ENCODE measurements at regions not wholly inside any gene's neighbourhood (a gene's known extent, or its start where the extent isn't known, plus 50 kb on each side); places are given as distances from the start of the nearest gene placed in this dataset.

DNA sequence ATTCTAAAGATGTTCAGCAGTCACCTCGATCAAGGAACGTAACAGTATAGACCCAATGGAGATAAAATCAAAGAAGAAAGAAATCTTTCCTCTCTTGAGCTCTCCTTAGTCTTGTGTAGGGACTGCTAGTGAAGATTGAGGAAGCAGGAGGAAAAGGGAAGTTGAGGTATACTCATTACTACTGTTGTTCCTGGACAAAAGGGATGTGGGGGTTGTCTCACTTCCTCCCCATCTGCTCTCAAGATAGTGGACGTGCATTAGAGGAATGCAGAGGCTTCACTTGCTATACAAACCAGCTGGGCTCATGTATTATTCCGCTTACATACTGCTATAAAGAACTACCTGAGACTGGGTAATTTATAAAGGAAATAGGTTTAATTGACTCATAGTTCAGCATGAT is 208.9 kb upstream of the ARHGEF9 start:
- Histone ChIP-seq H2AFZ (ENCODE audit: low read length) (no peak overlapping the region), H3K27me3 (ENCODE audit: control insufficient read depth, insufficient read depth, low read length) (no peaks in the 10 kb centered on the region), H3K4me2 (ENCODE audit: extremely low read depth, insufficient read depth, low read length) (no peak overlapping the region), H3K4me3 (replicated peaks in 1 of 4; ENCODE audit: control extremely low read depth in 1 of 4, insufficient read depth in 1 of 4, low read depth in 3 of 4, low read length in 4 of 4) (no peak overlapping the region), H3K27ac (ENCODE audit: insufficient read depth, low read length) (no peak overlapping the region), H3K9me3 (ENCODE audit: control insufficient read depth, insufficient read depth, low read depth, low read length) (no peaks in the 10 kb centered on the region), H4K20me1 (ENCODE audit: control insufficient read depth, extremely low read depth, insufficient read depth, low read length) (no peaks in the 10 kb centered on the region), H3K36me3 (ENCODE audit: control insufficient read depth, insufficient read depth, low read length) (no peaks in the 10 kb centered on the region), H3K79me2 (ENCODE audit: control insufficient read depth, insufficient read depth, low read length) (no peaks in the 10 kb centered on the region), H3K4me1 (ENCODE audit: control insufficient read depth, extremely low read depth, insufficient read depth, low read length) (no peaks in the 10 kb centered on the region), H3K9ac (ENCODE audit: insufficient read depth, low read length) (no peak overlapping the region)
- no peak for DNase-seq (ENCODE audit: low read depth in 2 of 2)
- TF ChIP-seq EZH2 (IDR thresholded peaks at IDR 0.05; ENCODE audit: low read length, missing control alignments) (no peak), CTCF (conservative IDR thresholded peaks at IDR 0.05 in 1 of 2, IDR thresholded peaks at IDR 0.05 in 1 of 2; ENCODE audit: low read depth in 1 of 2, low read length in 2 of 2) (no peak)

- Histone ChIP-seq H2AFZ (ENCODE audit: low read length) (no peak overlapping the region), H3K79me2 (ENCODE audit: control insufficient read depth, insufficient read depth, low read length) (no peaks in the 10 kb centered on the region), H3K27ac (ENCODE audit: insufficient read depth, low read length) (no peak overlapping the region), H3K9ac (ENCODE audit: insufficient read depth, low read length) (no peak overlapping the region), H4K20me1 (ENCODE audit: control insufficient read depth, extremely low read depth, insufficient read depth, low read length) (no peaks in the 10 kb centered on the region), H3K27me3 (ENCODE audit: control insufficient read depth, insufficient read depth, low read length) (no peaks in the 10 kb centered on the region), H3K4me3 (replicated peaks in 1 of 4; ENCODE audit: control extremely low read depth in 1 of 4, insufficient read depth in 1 of 4, low read depth in 3 of 4, low read length in 4 of 4) (no peak overlapping the region), H3K36me3 (ENCODE audit: control insufficient read depth, insufficient read depth, low read length) (no peaks in the 10 kb centered on the region), H3K4me1 (ENCODE audit: control insufficient read depth, extremely low read depth, insufficient read depth, low read length) (no peaks in the 10 kb centered on the region), H3K4me2 (ENCODE audit: extremely low read depth, insufficient read depth, low read length) (no peak overlapping the region), H3K9me3 (ENCODE audit: control insufficient read depth, insufficient read depth, low read depth, low read length) (no peaks in the 10 kb centered on the region)
- no peak for TF ChIP-seq CTCF (conservative IDR thresholded peaks at IDR 0.05 in 1 of 2, IDR thresholded peaks at IDR 0.05 in 1 of 2; ENCODE audit: low read depth in 1 of 2, low read length in 2 of 2)
- TF ChIP-seq EZH2 (IDR thresholded peaks at IDR 0.05; ENCODE audit: low read length, missing control alignments), result no peak
- no peak for DNase-seq (ENCODE audit: low read depth in 2 of 2)
Measured at GRCh38 chrX:63985906-63986305, 200.9 kb upstream of the ARHGEF9 start.

DNA sequence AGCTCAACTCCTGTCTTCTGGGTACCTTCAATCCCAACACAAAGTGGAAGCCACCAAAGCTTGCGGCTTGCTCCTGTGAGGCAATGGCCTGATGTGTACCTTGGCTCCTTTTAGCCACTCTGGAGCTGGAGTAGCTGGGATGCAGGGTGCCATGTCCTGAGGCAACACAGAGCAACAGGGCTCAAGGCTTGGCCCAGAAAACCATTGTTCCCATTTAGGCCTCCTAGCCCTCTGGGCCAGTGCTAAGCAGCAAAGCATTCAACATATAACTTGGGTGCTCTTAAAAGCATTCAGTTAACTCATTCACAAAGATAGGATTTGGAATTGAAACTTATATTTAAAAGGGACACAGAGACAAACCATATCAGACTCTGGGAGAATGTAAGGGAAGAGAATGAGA is 194.5 kb upstream of the ARHGEF9 start:
- Histone ChIP-seq H3K9me3 (ENCODE audit: control insufficient read depth, insufficient read depth, low read depth, low read length) (no peaks in the 10 kb centered on the region), H3K4me3 (replicated peaks in 1 of 4; ENCODE audit: control extremely low read depth in 1 of 4, insufficient read depth in 1 of 4, low read depth in 3 of 4, low read length in 4 of 4) (no peak overlapping the region), H3K4me2 (ENCODE audit: extremely low read depth, insufficient read depth, low read length) (no peak overlapping the region), H3K27ac (ENCODE audit: insufficient read depth, low read length) (no peak overlapping the region), H2AFZ (ENCODE audit: low read length) (no peak overlapping the region), H3K79me2 (ENCODE audit: control insufficient read depth, insufficient read depth, low read length) (no peaks in the 10 kb centered on the region), H3K36me3 (ENCODE audit: control insufficient read depth, insufficient read depth, low read length) (no peaks in the 10 kb centered on the region), H3K27me3 (ENCODE audit: control insufficient read depth, insufficient read depth, low read length) (no peaks in the 10 kb centered on the region), H4K20me1 (ENCODE audit: control insufficient read depth, extremely low read depth, insufficient read depth, low read length) (no peaks in the 10 kb centered on the region), H3K4me1 (ENCODE audit: control insufficient read depth, extremely low read depth, insufficient read depth, low read length) (no peaks in the 10 kb centered on the region), H3K9ac (ENCODE audit: insufficient read depth, low read length) (no peak overlapping the region)
- TF ChIP-seq CTCF (conservative IDR thresholded peaks at IDR 0.05 in 1 of 2, IDR thresholded peaks at IDR 0.05 in 1 of 2; ENCODE audit: low read depth in 1 of 2, low read length in 2 of 2) (no peak), EZH2 (IDR thresholded peaks at IDR 0.05; ENCODE audit: low read length, missing control alignments) (no peak)
- DNase-seq (ENCODE audit: low read depth in 2 of 2), result no peak
